ENCODE measurements at regions not wholly inside any gene's neighbourhood (a gene's known extent, or its start where the extent isn't known, plus 50 kb on each side); places are given as distances from the start of the nearest gene placed in this dataset.
"Not testable (repeated sequence)": the region's sequence is repeated elsewhere in the genome, so short reads cannot be mapped to it uniquely, and the experiment has no call there.

DNA sequence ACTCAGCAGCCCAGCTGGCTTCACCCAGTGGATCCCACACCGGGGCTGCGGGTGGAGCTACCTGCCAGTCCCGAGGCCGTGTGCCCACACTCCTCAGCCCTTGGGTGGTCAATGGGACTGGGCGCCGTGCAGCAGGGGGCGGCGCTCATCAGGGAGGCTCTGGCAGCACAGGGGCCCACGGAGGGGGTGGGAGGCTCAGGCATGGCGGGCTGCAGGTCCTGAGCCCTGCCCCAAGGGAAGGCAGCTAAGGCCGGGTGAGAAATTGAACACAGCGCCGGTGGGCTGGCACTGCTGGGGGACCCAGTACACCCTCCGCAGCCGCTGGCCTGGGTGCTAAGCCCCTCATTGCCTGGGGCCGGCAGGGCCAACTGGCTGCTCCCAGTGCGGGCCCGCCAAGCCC, 1017.1 kb upstream of the FLRT2 start:
- ATAC-seq; DNase-seq (ENCODE audit: low spot score): not testable (repeated sequence)

DNA sequence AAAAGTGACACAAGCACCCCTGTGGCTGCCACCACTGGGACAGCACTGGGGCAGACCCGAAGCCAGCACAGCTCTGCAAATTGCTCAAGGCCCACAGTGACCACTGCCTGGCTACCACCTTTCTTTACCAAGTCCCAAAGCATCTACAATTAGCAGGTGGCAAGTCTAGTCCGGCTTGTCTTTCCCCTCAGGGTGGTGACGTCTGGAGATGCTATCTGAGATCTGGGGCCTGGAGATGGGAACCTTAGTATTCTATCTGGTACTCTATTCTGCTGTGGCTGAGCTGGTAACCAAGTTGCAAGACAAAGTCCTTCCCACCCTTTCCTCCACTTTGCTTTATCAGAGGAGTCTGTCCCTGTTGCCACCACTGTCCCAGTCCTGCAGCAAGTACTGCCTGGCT, 1010.1 kb upstream of the FLRT2 start:
- no peak for ATAC-seq

DNA sequence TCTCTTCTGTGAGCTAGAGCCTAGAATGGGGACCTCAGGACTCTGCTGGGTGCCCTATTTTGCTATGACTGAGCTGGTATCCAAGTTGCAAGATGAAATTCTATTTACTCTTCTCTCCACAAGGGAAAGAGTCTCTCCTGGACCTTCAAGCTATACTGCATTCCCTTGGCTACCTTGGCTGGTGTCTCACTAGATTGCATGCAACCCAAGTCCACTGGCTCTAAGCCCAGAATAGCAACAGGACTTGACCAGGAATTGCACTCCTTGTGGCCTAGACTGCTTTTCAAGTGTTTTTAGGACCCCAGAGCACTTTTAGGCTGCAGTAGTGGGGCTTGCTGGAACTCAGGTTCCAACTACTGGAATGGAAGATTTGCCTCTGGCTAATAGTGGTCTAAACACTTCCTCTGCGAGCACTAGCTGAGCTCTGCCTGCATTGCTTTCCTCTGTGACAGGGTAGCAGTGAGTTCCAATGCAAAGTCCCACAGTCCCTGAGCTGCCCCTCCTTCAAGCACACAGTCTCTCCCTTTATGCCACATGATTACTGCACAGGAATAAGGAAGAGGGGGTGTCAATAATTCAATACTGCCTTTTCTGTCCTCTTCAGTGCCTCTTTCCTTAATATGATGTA, 1009.1 kb upstream of the FLRT2 start:
- no peak for ATAC-seq
- no peak for DNase-seq (ENCODE audit: low spot score)

More for the DNA sequence above, 1010.1 kb upstream of the FLRT2 start:
- DNase-seq (ENCODE audit: low spot score): no peak

DNA sequence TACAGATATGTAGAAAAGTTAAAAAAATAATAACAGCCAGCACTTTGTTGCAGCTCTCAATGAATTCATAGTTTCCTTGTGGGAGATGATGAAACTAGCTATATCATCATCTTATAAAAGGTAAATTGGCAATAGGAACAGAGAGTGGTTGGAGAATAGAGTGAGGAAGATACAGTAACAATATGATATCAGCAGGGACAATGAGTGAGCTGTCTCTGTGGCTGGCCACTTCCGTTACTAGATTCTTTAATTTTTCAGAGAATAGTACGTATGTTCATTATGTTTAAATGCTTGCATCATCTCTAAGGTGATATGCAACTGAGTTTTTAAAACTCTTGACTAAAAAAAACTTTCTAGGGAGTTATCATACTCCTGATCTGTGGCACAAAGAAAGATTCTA, 1006.2 kb upstream of the FLRT2 start:
- DNase-seq (ENCODE audit: low spot score) (no peak), ATAC-seq (no peak)

- ATAC-seq: no peak
Measured at GRCh38 chr14:84527706-84528105, 1002.2 kb upstream of the FLRT2 start.

DNA sequence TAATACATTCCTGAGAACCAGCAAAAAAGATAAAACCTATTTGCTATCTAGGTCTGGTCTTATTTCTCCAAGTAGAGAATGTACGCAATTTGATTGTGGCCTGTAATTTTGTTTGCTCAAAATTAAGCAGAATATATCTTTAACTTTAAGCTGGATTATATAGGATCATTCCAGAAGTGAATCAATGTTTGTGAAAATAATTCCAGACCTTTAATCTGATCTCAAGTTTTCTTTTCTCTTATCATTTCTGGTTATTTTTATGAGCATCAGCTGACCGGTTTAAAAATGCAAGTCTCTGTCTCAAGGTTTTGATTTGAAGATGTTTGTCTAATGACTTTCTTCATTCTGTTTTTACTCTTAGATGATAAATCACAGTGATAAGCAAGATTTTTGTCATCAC, 997.9 kb upstream of the FLRT2 start:
- ATAC-seq (no peak), DNase-seq (ENCODE audit: low spot score) (no peak)

More at GRCh38 chr14:84527706-84528105, 1002.2 kb upstream of the FLRT2 start:
- DNase-seq (ENCODE audit: low spot score): no peak

- DNase-seq (ENCODE audit: low spot score) (no peak), ATAC-seq (no peak)
Measured at GRCh38 chr14:84533181-84533725, 996.7 kb upstream of the FLRT2 start.

- DNase-seq (ENCODE audit: low spot score): no peak
- no peak for ATAC-seq
Measured at GRCh38 chr14:84533791-84534190, 996.2 kb upstream of the FLRT2 start.

DNA sequence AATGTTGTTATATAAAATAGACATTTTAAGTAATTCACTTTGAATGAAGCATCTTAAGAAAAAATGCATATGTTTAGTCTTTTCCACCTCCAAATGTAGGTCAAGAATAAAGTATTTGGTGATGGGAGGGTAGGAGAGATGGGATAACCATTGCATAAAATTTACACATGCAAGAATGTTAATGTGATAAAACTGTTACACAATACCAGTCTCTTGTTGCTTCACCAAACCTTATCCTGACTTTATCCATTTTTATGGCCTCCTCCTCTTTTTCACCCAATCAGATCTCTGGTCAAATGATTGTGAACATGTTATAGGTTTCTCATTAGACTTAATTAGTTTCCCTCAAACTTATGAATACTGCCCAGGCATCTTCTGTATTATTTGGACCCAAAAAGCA, 994.5 kb upstream of the FLRT2 start:
- DNase-seq (ENCODE audit: low spot score): no peak
- no peak for ATAC-seq

- ATAC-seq (no peak), DNase-seq (ENCODE audit: low spot score) (no peak)
Measured at GRCh38 chr14:84535976-84536375, 994.0 kb upstream of the FLRT2 start.

DNA sequence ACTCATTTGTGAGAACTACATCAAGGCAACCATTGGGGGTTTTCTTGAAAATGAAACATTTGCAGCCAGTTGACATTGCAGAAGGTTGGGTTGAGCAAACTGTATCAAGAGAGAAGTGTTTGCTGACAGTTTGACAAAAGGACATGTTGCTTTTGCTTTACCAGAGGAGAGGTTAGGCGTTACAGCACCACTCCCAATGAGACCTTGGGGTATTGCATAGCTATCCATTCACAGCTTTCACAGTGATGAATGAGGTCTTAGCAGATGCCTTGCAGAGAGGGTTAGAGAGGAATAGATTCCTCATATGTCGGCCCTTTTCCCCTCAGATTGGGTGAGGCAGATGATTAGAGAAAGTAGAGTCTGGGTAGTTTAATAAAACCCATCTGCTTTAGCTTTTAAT, 988.9 kb upstream of the FLRT2 start:
- ATAC-seq (no peak), DNase-seq (ENCODE audit: low spot score) (no peak)

GRCh38 chr14:84543859-84544258, 986.1 kb upstream of the FLRT2 start:
- DNase-seq (ENCODE audit: low spot score) (no peak), ATAC-seq (no peak)

DNA sequence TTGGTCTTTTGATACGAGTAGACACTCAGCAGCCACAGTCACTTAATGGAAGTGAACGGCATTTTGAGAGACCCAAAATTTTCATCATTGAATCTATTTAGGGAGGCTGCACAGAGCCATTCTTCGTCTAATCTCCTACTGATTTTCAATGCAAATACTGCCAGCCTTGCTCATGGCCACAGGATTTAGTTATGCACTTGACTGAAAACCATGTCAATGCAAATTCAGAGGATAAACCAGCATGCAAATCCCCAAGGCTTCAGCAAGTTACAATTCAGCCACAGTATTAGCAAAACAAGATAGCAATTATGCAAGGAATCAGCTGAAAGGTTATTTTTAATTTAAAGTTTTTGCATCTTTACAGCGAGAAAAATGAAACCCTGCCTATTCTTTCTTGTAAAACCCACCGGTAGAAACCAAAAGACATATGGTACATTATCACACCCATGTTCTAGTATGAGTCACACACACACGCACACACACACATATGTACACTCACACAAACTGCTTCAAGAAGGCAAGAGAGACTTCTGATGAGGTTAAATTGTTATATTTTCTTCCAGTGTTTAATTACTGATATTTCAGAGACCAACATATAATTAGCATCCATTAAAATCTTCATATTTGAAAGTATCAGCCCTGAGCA, 985.3 kb upstream of the FLRT2 start:
- DNase-seq (ENCODE audit: low spot score) (no peak), ATAC-seq (no peak)

DNA sequence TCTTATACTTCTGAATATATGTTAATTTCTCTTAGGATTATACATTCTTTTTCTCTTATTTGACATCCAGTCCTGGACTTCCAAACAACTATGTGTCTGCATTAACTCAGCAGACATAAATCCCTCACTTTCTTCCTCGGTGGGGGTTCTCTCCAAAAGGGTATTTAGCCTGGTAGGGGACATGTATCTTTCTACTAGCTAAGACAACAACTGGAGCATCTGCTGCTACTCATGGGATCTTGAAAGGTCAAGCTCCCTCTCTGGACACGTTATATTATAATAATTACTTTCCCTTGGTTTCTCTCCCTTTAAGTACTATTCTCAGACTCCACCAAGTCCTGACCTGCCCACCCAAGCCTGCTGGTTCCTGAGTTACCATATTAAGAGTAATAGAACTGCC, 983.7 kb upstream of the FLRT2 start:
- ATAC-seq: no peak
- no peak for DNase-seq (ENCODE audit: low spot score)

GRCh38 chr14:84554136-84554535, 975.8 kb upstream of the FLRT2 start:
- no peak for DNase-seq (ENCODE audit: low spot score)
- ATAC-seq: no peak

- no peak for ATAC-seq
- DNase-seq (ENCODE audit: low spot score): no peak
Measured at GRCh38 chr14:84555493-84555892, 974.5 kb upstream of the FLRT2 start.

DNA sequence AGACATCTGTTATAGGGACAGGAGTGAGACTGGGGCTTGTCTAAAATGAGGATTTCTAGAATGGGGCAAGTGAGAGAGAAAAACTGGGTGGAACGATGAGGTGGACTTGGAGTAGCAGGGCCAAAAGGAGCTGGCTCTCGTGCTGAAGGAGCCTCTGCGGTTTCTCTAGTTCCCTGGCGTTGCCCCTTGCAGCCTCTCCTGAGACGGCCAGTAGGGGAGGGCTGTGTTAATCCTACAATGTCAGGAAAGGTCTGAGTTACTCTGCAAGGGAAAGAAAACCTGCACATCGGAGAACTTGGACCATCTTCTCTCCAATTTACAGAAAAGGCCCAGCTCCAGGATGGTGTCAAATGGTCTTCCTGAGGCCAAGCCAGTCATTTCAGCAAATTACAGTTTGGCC, 963.8 kb upstream of the FLRT2 start:
- no peak for DNase-seq (ENCODE audit: low spot score)
- ATAC-seq: no peak

- no peak for ATAC-seq
- no peak for DNase-seq (ENCODE audit: low spot score)
Measured at GRCh38 chr14:84575681-84576080, 954.3 kb upstream of the FLRT2 start.

DNA sequence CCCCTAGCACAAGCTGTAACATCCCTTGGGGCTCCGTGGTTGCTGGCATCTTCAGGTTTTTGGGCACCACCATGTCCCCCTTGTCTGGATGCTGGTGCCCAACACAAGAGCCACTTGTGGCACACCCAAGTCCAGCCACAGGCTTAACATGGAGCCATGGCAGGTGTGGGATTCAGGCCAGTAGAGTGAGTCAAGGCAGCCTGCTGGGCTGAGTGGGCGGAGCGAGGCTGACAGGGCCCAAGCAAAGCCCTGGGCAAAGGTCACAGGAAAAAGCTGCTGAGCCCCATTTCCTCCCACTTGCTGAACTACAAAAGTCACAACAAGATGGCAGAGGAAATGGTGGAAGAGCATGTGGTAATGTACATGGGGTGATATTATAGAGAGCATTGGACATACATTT, 950.7 kb upstream of the FLRT2 start:
- DNase-seq (ENCODE audit: low spot score) (no peak), ATAC-seq (no peak)

DNA sequence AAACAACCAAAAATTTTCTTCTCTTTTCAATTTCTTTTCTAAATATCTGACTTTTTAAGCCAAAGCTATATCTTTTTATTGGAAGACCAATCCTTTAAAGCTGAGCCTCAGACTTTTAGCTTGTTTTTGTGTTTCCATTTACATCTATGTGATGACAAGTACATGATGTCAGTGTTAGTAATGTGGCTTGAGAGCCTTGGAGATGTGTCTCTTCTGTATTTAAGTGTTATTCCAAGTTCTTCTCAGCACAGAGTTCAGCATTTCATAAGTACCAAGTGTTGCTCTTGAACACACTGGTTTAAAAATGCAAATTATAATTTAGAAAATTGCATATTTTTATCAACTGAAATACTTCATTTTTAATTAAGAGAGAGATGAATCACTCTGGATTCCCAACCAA, 948.9 kb upstream of the FLRT2 start:
- ATAC-seq (no peak), DNase-seq (ENCODE audit: low spot score) (no peak)

DNA sequence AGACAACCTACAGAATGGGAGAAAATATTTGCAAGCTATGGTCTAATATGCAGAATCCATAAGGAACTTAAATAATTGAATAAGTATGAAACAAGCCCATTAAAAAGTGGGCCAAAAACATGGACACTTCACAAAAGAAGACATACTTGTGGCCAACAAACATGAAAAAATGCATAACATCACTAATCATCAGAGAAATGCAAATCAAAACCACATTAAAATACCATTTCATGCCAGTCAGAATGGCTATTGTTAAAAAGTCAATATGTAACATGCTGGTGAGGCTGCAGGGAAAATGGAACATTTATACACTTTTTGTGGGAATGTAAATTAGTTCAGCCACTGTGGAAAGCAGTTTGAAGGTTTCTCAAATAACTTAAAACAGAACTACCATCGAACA, 945.4 kb upstream of the FLRT2 start:
- DNase-seq (ENCODE audit: low spot score) (no peak), ATAC-seq (no peak)

DNA sequence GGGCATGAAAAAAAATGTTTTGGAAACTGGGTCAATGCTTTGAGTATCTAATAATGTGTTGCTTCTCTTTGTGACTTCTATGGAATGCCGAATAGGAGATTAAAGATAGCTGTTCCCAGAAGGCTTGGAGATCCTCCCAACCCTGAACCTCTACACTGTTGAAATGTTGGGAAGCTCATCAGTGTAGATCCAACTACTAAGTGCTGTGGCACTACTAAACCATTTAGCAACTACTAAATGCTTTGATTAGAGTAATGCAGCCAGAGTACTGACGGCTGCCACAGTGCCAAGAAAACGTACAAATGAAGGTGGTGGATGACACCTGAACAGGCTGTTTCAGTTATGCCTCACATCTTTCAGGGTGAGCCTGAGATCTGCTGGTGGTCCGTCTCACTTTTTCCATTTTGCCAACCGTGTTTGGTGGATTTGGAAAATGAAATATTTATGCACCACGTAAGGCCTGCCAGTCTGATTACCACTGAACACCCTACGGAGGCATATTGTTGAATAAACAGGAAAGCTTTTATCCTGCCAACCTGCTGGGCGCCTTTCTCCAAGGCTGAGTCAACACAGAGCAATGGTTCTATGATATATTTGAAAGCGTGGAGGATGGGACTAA, 938.0 kb upstream of the FLRT2 start:
- ATAC-seq: no peak
- no peak for DNase-seq (ENCODE audit: low spot score)
